Neural crest cell (in vitro differentiated cells): ENCODE measurements at regions not wholly inside any gene's neighbourhood (a gene's known extent, or its start where the extent isn't known, plus 50 kb on each side); places are given as distances from the start of the nearest gene placed in this dataset.

Source experiments
- DNase-seq: peaks from one replicate; pipeline ENCODE4 v3.0.0; 2021; ENCODE audit warnings: low read depth, mixed read lengths, low spot score
- H3K27ac Mint-ChIP-seq: one replicate; pipeline ENCODE4 v1.8.0; 2021; ENCODE audit warnings: mild to moderate bottlenecking, mixed read lengths; ENCODE audit not compliant: unreplicated experiment
- H3K27me3 Mint-ChIP-seq: 2 replicates; pipeline ENCODE4 v1.8.0; 2021; ENCODE audit warnings: low read depth, mild to moderate bottlenecking, mixed read lengths
- H3K36me3 Mint-ChIP-seq: 2 replicates; pipeline ENCODE4 v1.8.0; 2021; ENCODE audit warnings: low read depth, mild to moderate bottlenecking, mixed read lengths
- H3K4me1 Mint-ChIP-seq: 2 replicates; pipeline ENCODE4 v1.8.0; 2021; ENCODE audit warnings: mixed read lengths
- H3K4me3 Mint-ChIP-seq: one replicate; pipeline ENCODE4 v1.8.0; 2021; ENCODE audit warnings: mild to moderate bottlenecking, mixed read lengths
- H3K9me3 Mint-ChIP-seq: 2 replicates; pipeline ENCODE4 v1.8.0; 2021; ENCODE audit warnings: mixed read lengths
- TF ChIP-seq, protein P1 (sequence below): fragments of 200-600 bp; sonication (generic); conservative IDR thresholded peaks from 2 replicates; pipeline ENCODE4 v1.5.0; 2021; ENCODE audit warnings: antibody characterized with exemption, mild to moderate bottlenecking

DNA sequence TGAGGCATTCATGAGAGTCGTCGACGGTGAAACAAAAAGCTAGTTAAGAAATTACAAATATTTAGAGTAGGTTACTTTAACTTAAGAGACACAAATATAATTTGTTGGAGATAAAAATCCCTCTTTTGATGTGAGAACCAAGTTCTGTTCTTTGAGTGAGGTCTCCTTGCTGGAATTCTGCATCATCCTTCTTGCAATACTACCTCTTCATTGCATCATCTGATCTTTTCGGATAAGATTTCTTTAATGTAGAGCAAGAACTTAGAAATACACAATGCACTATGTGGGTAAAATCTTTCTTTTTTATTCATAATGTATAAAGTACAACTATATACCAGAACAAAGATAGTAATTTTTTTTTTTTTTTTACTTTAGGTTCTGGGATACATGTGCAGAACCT lies 118.4 kb downstream of the ARL4C start:
- Mint-ChIP-seq H3K36me3 (no peaks in the 10 kb centered on the region), H3K27ac (no peak overlapping the region), H3K27me3 (no peaks in the 10 kb centered on the region), H3K4me1 (peaks cover 24% of the 10 kb centered on the region), H3K4me3 (no peak overlapping the region), H3K9me3 (peaks cover 3% of the 10 kb centered on the region)
- TF ChIP-seq, protein P1, sequence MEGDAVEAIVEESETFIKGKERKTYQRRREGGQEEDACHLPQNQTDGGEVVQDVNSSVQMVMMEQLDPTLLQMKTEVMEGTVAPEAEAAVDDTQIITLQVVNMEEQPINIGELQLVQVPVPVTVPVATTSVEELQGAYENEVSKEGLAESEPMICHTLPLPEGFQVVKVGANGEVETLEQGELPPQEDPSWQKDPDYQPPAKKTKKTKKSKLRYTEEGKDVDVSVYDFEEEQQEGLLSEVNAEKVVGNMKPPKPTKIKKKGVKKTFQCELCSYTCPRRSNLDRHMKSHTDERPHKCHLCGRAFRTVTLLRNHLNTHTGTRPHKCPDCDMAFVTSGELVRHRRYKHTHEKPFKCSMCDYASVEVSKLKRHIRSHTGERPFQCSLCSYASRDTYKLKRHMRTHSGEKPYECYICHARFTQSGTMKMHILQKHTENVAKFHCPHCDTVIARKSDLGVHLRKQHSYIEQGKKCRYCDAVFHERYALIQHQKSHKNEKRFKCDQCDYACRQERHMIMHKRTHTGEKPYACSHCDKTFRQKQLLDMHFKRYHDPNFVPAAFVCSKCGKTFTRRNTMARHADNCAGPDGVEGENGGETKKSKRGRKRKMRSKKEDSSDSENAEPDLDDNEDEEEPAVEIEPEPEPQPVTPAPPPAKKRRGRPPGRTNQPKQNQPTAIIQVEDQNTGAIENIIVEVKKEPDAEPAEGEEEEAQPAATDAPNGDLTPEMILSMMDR, result no peak
- DNase-seq, result no peak

DNA sequence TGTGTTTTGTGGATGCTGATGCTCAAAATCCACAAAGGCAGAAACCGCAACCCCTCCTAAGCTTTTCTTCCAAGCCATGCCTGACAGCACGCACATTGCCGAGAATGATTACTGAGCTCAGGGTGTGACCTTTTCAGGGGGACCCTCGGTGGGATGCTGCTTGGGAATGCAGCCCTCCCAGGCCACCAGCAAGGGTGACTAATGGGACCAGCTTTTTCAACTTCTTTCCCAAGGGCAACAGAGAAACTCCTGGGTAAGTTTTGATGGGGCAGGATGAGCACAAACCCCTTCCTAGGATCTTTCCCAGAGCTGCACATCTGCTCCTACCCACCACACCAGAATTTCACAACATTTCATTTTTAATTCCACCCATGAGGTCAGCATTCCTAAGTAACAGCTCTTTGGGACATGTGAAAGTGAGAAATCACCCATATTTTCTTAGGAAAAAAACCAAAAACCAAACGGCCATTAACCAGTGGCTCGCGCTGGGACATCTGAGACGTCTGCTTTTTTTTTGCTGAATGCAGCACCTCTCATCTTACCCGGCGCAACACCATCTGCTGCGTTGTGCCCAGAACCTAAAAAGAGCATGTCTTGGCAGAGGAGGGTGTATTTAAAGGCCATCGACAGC lies 119.0 kb downstream of the ARL4C start:
- Mint-ChIP-seq H3K4me3 (no peak overlapping the region), H3K27me3 (no peaks in the 10 kb centered on the region), H3K36me3 (no peaks in the 10 kb centered on the region), H3K27ac (no peak overlapping the region), H3K4me1 (peaks cover 24% of the 10 kb centered on the region), H3K9me3 (peaks cover 3% of the 10 kb centered on the region)
- DNase-seq, result no peak
- TF ChIP-seq, protein P1, result no peak

DNA sequence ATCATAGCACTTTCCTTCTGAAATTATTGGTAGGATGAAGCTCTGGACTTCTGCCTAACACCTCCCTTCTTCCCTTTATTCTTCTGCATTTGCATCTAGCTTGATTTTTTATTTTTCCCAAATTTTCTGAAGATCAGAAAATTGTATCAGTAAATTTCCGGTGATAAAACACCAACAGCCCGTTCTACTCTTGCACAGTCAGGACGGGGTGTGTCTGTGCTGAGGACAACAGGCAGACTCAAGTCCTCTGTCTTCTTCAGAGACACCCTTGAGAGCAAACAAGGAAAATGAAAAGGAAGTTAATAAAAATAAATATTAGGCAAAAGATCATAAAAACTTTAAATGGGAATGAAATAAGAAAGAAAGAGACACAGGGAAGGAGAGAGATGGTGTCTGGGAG lies 120.7 kb downstream of the ARL4C start:
- H3K9me3 Mint-ChIP-seq, result peaks cover 3% of the 10 kb centered on the region
- no peak overlapping the region for H3K27ac Mint-ChIP-seq
- no peaks in the 10 kb centered on the region for H3K27me3 Mint-ChIP-seq
- no peak for DNase-seq
- H3K4me3 Mint-ChIP-seq, result no peak overlapping the region
- peaks cover 24% of the 10 kb centered on the region for H3K4me1 Mint-ChIP-seq
- no peaks in the 10 kb centered on the region for H3K36me3 Mint-ChIP-seq
- TF ChIP-seq, protein P1, result no peak

DNA sequence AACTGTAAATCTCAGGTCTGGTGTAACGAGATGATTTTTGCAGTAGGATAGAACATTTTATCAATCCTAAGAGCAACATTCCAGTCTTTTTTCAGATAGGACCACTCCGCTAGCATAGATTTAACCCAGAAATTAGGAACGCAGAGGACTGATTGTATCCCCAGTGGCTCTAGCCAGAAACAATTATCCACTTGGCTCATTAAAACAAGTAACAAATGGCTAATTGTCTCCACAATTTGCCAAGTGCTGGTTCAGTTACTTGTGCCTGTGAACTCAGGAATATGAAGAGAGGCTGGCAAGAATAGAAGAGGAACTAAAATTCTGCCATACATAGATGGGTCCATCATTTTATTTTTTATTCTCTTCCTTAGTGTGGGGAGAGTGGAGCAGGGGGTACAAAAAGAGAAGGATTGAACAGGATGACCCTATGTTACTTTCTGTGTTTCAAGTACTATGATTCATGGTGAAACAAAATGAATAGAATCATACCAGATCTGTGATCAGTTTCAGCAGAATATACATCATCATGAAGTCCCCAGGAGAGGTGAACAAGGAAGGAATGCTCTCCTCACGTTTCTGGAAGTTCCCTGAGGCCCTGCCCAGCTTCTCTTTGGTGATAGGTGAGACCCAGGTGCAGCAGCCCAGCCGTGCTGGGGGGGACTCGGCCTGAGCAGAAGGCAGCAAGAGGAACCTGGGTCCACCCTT lies 121.6 kb downstream of the ARL4C start:
- Mint-ChIP-seq H3K4me3 (no peak overlapping the region), H3K36me3 (no peaks in the 10 kb centered on the region), H3K9me3 (peaks cover 3% of the 10 kb centered on the region), H3K4me1 (peaks cover 24% of the 10 kb centered on the region), H3K27ac (no peak overlapping the region), H3K27me3 (no peaks in the 10 kb centered on the region)
- no peak for DNase-seq
- TF ChIP-seq, protein P1, result no peak

DNA sequence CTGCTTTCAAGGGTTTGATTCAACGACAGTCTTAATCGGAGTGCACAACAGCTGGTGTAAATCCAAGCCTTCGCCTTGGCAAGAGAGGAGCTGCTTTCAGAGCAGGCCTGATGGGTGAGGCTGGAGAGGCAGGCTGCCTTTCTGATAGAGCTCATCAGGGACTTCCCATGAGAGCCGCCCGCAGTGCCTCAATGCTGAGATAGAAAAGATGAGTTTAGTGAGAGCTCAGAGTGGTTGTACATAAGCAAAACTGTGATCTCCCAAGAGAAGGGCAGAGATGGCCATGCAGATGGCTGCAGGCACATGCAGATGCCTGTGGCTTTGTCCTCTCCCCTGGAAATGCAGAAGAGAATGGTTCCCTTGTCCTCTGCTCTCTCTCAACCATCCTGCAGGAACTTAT lies 122.1 kb downstream of the ARL4C start:
- no peaks in the 10 kb centered on the region for H3K27me3 Mint-ChIP-seq
- no peak overlapping the region for H3K4me3 Mint-ChIP-seq
- H3K9me3 Mint-ChIP-seq, result peaks cover 3% of the 10 kb centered on the region
- TF ChIP-seq, protein P1, result no peak
- H3K36me3 Mint-ChIP-seq, result no peaks in the 10 kb centered on the region
- DNase-seq, result no peak
- H3K4me1 Mint-ChIP-seq, result peaks cover 24% of the 10 kb centered on the region
- H3K27ac Mint-ChIP-seq, result no peak overlapping the region
